K562 (cell line): ENCODE measurements at regions not wholly inside any gene's neighbourhood (a gene's known extent, or its start where the extent isn't known, plus 50 kb on each side); places are given as distances from the start of the nearest gene placed in this dataset.

Source experiments
- ATAC-seq: fragments of 200-7000 bp; cut with Tn5 transposase; 3 replicates; pipeline ENCODE4 v1.9.1; 2020; ENCODE audit warnings: moderate library complexity
- BruUV-seq: library from RNA; stranded (reverse); fragments of 400-500 nt; replicated peaks from 2 replicates; lab custom pipeline; 2021; lab: Mats Ljungman, UMichigan
- CTCF ChIA-PET: fragments of 300-600 bp; formaldehyde crosslinking; extraction: SDS; loops from one replicate; lab custom pipeline; 2021; ENCODE audit warnings: low intra/inter-chr PET ratio; lab: Yijun Ruan, JAX
- POLR2A ChIA-PET: fragments of 300-600, 350-650 bp; sonication (Branson Sonifier 250); formaldehyde crosslinking; extraction: SDS; loops from one replicate; lab custom pipeline; 2021; ENCODE audit warnings: antibody characterized with exemption, inconsistent platforms; lab: Yijun Ruan, JAX
- DNase-seq, 4 experiments: peaks; one replicate each; pipeline versions ENCODE4 v3.0.0 to v3.0.0-alpha.2; 2011 to 2018; ENCODE audit warnings: low spot score in 3 of 4, mixed read lengths in 3 of 4; ENCODE audit errors: extremely low read depth in 1 of 4
- FAIRE-seq: peaks from 2 replicates; lab custom pipeline; 2011; peaks lifted over from hg19 to GRCh38; lab: Jason Lieb, UNC
- H2AFZ ChIP-seq: 2 replicates; pipeline ENCODE4 v1.6.0; 2011; ENCODE audit warnings: low read depth, low read length, control low read depth, inconsistent platforms
- H3K27ac ChIP-seq: fragments of 200-600 bp; 3 replicates; pipeline ENCODE4 v1.8.0; 2011; ENCODE audit warnings: low read depth, mild to moderate bottlenecking, control low read depth, inconsistent platforms, low read length, moderate library complexity, mixed read lengths; ENCODE audit errors: extremely low read depth
- H3K27me3 ChIP-seq, 2 experiments: fragments of 300-600 bp in 1 of 2; 2 replicates in 1 of 2; 3 replicates in 1 of 2; pipeline versions ENCODE4 v1.6.0 to v1.8.0; 2011; ENCODE audit warnings: inconsistent platforms in 2 of 2, low read length in 2 of 2, mild to moderate bottlenecking in 1 of 2, mixed read lengths in 1 of 2, moderate library complexity in 1 of 2; ENCODE audit not compliant: control insufficient read depth in 2 of 2, insufficient read depth in 2 of 2
- H3K36me3 ChIP-seq: fragments of 300-600 bp; 3 replicates; pipeline ENCODE4 v1.8.0; 2011; ENCODE audit warnings: mild to moderate bottlenecking, low read length, inconsistent platforms; ENCODE audit not compliant: control insufficient read depth, insufficient read depth
- H3K4me1 ChIP-seq, 2 experiments: fragments of 200-600 bp in 1 of 2; replicated peaks in 1 of 2; 2 replicates in 1 of 2; 3 replicates in 1 of 2; pipeline versions ENCODE4 v1.5.1 to v1.8.0; 2011; ENCODE audit warnings: inconsistent platforms in 2 of 2, low read length in 2 of 2, mild to moderate bottlenecking in 1 of 2, mixed read lengths in 1 of 2, moderate library complexity in 1 of 2; ENCODE audit not compliant: control insufficient read depth in 2 of 2, insufficient read depth in 2 of 2
- H3K4me2 ChIP-seq: 2 replicates; pipeline ENCODE4 v1.6.1; 2011; ENCODE audit warnings: low read length, control low read depth, inconsistent platforms, mixed read lengths; ENCODE audit not compliant: insufficient read depth
- H3K4me3 ChIP-seq: fragments of 200-600 bp; sonication (generic), shearing (Covaris generic); 2 replicates; pipeline ENCODE4 v1.5.1; 2016; ENCODE audit warnings: control low read depth, inconsistent platforms
- H3K79me2 ChIP-seq: fragments of 200-600 bp; 3 replicates; pipeline ENCODE4 v1.8.0; 2011; ENCODE audit warnings: low read length, inconsistent platforms; ENCODE audit not compliant: control insufficient read depth, insufficient read depth
- H3K9ac ChIP-seq, 2 experiments: 2 replicates each; pipeline versions ENCODE4 v1.6.0 to v1.6.1; 2011; ENCODE audit warnings: low read depth in 2 of 2, low read length in 2 of 2, control low read depth in 1 of 2, inconsistent platforms in 1 of 2, mild to moderate bottlenecking in 1 of 2, mixed read lengths in 1 of 2; ENCODE audit not compliant: insufficient read depth in 1 of 2
- H3K9me1 ChIP-seq: one replicate; pipeline ENCODE4 v1.6.0; 2011; ENCODE audit warnings: inconsistent platforms, mild to moderate bottlenecking, low read length, moderate library complexity; ENCODE audit not compliant: control insufficient read depth, insufficient read depth
- H3K9me3 ChIP-seq: replicated peaks from 2 replicates; pipeline ENCODE4 v1.5.1; 2011; ENCODE audit warnings: low read depth, low read length, inconsistent platforms; ENCODE audit not compliant: control insufficient read depth, insufficient read depth
- H4K20me1 ChIP-seq: replicated peaks from 2 replicates; pipeline ENCODE4 v1.6.1; 2011; ENCODE audit warnings: low read length, inconsistent platforms, mixed read lengths; ENCODE audit not compliant: control insufficient read depth, insufficient read depth
- HDAC6 ChIP-seq: IDR thresholded peaks from 2 replicates; pipeline ENCODE4 v1.6.1; 2012; ENCODE audit warnings: low read depth, mild to moderate bottlenecking, control low read depth, inconsistent platforms, low read length, moderate library complexity
- NFE2L1 ChIP-seq: fragments of 450-650 bp; IDR thresholded peaks from 2 replicates; pipeline ENCODE4 v1.6.1; 2016; ENCODE audit warnings: missing genetic modification characterization, low read depth, mild to moderate bottlenecking, missing compliant biosample characterization, moderate library complexity, borderline replicate concordance
- SETDB1 ChIP-seq: IDR thresholded peaks from one replicate; pipeline ENCODE4 v1.6.1; 2012; ENCODE audit warnings: low read length, control low read depth, inconsistent platforms
- SNIP1 ChIP-seq: fragments of 450-650 bp; IDR thresholded peaks from 2 replicates; pipeline ENCODE4 v1.7.1; 2017; ENCODE audit warnings: low read depth, mild to moderate bottlenecking
- ZNF583 ChIP-seq: fragments of 250-450 bp; sonication (Bioruptor Pico); IDR thresholded peaks from 2 replicates; pipeline ENCODE4 v1.4.0; 2020
- WGBS: fragments of 100-300 bp; shearing (Covaris generic); methylation state at CpG from one replicate; pipeline ENCODE4 v1.1.6; 2016; ENCODE audit warnings: low coverage, mixed read lengths; ENCODE audit not compliant: insufficient coverage; ENCODE audit errors: missing lambda C conversion rate; 5-methylcytosine and 5-hydroxymethylcytosine counted together
- in situ Hi-C: fragments of 300-500 bp; cut with MboI; formaldehyde crosslinking; loops from 4 replicates; pipeline ENCODE4 v1.15.0; 2018; ENCODE audit warnings: inconsistent platforms, mixed read lengths
- intact Hi-C: fragments of 100-400 bp; cut with micrococcal nuclease; formaldehyde crosslinking; loops from 2 replicates; pipeline ENCODE4 v1.14.2; 2022
- TF ChIP-seq, protein P1 (sequence below): fragments of 450-650 bp; IDR thresholded peaks from 2 replicates; pipeline ENCODE4 v1.6.1; 2016; ENCODE audit warnings: antibody characterized with exemption
- TF ChIP-seq, protein P2 (sequence below): IDR thresholded peaks from 3 replicates; pipeline ENCODE4 v1.6.1; 2011; ENCODE audit warnings: borderline replicate concordance, mild to moderate bottlenecking, moderate library complexity; ENCODE audit not compliant: insufficient read length; ENCODE audit errors: extremely low read depth
- TF ChIP-seq, protein P3 (sequence below): fragments of 250-450 bp; sonication (Bioruptor Pico); IDR thresholded peaks from 2 replicates; pipeline ENCODE4 v1.4.0; 2020; ENCODE audit warnings: mild to moderate bottlenecking
- TF ChIP-seq, protein P4 (sequence below): fragments of 450-650 bp; IDR thresholded peaks from 2 replicates; pipeline ENCODE4 v1.6.1; 2018; ENCODE audit not compliant: partially characterized antibody
- TF ChIP-seq, protein P5 (sequence below): sonication (generic); formaldehyde crosslinking; IDR thresholded peaks from 2 replicates; pipeline ENCODE4 v1.8.0; 2022; ENCODE audit warnings: mild to moderate bottlenecking, low read depth, missing genetic modification reagents

DNA sequence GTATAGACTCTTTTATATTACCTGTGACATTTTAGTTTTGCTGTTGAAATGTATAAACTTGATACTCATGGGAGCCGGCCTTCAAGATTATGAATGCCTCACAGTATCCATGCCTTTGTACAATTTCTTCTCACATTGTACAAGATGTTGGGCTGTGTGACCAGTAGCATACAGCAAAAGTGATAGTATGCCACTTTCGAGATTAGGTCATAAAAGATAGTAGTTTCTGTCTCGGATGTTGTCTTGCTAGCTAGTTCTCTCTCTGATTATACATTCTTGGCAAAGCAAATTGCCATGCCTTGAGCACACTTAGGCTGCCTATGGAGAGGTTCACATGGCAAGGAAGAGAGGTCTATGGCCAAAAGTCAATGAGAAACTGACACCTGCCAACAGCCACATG lies 1309.8 kb upstream of the CDH8 start:
- intact Hi-C loops (no loop called here), in situ Hi-C loops (no loop called here)
- Histone ChIP-seq H3K79me2 (no peaks in the 10 kb centered on the region), H3K4me3 (no peak overlapping the region), H2AFZ (no peak overlapping the region), H4K20me1 (no peaks in the 10 kb centered on the region), H3K27me3 (no peaks in the 10 kb centered on the region), H3K9me3 (no peaks in the 10 kb centered on the region; the same call in none of the 2 replicates), H3K4me2 (no peak overlapping the region), H3K4me1 (no peaks in the 10 kb centered on the region), H3K9ac (no peak overlapping the region), H3K27ac (no peak overlapping the region), H3K9me1 (no peaks in the 10 kb centered on the region), H3K36me3 (no peaks in the 10 kb centered on the region)
- no TSS peak for BruUV-seq
- no peak for TF ChIP-seq NFE2L1
- TF ChIP-seq, protein P1, sequence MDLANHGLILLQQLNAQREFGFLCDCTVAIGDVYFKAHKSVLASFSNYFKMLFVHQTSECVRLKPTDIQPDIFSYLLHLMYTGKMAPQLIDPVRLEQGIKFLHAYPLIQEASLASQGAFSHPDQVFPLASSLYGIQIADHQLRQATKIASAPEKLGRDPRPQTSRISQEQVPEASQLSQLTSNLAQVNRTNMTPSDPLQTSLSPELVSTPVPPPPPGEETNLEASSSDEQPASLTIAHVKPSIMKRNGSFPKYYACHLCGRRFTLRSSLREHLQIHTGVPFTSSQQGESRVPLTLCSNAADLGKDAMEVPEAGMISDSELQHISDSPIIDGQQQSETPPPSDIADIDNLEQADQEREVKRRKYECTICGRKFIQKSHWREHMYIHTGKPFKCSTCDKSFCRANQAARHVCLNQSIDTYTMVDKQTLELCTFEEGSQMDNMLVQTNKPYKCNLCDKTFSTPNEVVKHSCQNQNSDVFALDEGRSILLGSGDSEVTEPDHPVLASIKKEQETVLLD = no peak
- no peak for TF ChIP-seq HDAC6
- TF ChIP-seq ZNF583 = no peak
- TF ChIP-seq, protein P2, sequence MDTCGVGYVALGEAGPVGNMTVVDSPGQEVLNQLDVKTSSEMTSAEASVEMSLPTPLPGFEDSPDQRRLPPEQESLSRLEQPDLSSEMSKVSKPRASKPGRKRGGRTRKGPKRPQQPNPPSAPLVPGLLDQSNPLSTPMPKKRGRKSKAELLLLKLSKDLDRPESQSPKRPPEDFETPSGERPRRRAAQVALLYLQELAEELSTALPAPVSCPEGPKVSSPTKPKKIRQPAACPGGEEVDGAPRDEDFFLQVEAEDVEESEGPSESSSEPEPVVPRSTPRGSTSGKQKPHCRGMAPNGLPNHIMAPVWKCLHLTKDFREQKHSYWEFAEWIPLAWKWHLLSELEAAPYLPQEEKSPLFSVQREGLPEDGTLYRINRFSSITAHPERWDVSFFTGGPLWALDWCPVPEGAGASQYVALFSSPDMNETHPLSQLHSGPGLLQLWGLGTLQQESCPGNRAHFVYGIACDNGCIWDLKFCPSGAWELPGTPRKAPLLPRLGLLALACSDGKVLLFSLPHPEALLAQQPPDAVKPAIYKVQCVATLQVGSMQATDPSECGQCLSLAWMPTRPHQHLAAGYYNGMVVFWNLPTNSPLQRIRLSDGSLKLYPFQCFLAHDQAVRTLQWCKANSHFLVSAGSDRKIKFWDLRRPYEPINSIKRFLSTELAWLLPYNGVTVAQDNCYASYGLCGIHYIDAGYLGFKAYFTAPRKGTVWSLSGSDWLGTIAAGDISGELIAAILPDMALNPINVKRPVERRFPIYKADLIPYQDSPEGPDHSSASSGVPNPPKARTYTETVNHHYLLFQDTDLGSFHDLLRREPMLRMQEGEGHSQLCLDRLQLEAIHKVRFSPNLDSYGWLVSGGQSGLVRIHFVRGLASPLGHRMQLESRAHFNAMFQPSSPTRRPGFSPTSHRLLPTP = no peak
- TF ChIP-seq, protein P3, sequence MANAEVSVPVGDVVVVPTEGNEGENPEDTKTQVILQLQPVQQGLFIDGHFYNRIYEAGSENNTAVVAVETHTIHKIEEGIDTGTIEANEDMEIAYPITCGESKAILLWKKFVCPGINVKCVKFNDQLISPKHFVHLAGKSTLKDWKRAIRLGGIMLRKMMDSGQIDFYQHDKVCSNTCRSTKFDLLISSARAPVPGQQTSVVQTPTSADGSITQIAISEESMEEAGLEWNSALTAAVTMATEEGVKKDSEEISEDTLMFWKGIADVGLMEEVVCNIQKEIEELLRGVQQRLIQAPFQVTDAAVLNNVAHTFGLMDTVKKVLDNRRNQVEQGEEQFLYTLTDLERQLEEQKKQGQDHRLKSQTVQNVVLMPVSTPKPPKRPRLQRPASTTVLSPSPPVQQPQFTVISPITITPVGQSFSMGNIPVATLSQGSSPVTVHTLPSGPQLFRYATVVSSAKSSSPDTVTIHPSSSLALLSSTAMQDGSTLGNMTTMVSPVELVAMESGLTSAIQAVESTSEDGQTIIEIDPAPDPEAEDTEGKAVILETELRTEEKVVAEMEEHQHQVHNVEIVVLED (CRISPR knock-in tag) = no peak
- no peak for TF ChIP-seq SNIP1
- TF ChIP-seq, protein P4, sequence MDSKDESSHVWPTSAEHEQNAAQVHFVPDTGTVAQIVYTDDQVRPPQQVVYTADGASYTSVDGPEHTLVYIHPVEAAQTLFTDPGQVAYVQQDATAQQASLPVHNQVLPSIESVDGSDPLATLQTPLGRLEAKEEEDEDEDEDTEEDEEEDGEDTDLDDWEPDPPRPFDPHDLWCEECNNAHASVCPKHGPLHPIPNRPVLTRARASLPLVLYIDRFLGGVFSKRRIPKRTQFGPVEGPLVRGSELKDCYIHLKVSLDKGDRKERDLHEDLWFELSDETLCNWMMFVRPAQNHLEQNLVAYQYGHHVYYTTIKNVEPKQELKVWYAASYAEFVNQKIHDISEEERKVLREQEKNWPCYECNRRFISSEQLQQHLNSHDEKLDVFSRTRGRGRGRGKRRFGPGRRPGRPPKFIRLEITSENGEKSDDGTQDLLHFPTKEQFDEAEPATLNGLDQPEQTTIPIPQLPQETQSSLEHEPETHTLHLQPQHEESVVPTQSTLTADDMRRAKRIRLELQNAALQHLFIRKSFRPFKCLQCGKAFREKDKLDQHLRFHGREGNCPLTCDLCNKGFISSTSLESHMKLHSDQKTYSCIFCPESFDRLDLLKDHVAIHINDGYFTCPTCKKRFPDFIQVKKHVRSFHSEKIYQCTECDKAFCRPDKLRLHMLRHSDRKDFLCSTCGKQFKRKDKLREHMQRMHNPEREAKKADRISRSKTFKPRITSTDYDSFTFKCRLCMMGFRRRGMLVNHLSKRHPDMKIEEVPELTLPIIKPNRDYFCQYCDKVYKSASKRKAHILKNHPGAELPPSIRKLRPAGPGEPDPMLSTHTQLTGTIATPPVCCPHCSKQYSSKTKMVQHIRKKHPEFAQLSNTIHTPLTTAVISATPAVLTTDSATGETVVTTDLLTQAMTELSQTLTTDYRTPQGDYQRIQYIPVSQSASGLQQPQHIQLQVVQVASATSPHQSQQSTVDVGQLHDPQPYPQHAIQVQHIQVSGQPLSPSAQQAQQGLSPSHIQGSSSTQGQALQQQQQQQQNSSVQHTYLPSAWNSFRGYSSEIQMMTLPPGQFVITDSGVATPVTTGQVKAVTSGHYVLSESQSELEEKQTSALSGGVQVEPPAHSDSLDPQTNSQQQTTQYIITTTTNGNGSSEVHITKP = no peak
- TF ChIP-seq SETDB1 = no peak
- TF ChIP-seq, protein P5, sequence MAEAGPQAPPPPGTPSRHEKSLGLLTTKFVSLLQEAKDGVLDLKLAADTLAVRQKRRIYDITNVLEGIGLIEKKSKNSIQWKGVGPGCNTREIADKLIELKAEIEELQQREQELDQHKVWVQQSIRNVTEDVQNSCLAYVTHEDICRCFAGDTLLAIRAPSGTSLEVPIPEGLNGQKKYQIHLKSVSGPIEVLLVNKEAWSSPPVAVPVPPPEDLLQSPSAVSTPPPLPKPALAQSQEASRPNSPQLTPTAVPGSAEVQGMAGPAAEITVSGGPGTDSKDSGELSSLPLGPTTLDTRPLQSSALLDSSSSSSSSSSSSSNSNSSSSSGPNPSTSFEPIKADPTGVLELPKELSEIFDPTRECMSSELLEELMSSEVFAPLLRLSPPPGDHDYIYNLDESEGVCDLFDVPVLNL (CRISPR knock-in tag) = no peak
- FAIRE-seq (no peak), DNase-seq (no peak), ATAC-seq (no peak)
- POLR2A ChIA-PET = no interaction called here
- WGBS = 0% methylated on average over 3 of the region's 3 CpGs
- CTCF ChIA-PET = no interaction called here
